HG02798 (cell line): ENCODE measurements at regions not wholly inside any gene's neighbourhood (a gene's known extent, or its start where the extent isn't known, plus 50 kb on each side); places are given as distances from the start of the nearest gene placed in this dataset.
"Not testable (repeated sequence)": the region's sequence is repeated elsewhere in the genome, so short reads cannot be mapped to it uniquely, and the experiment has no call there.

ENCODE experiments used
- ATAC-seq: cut with Tn5 transposase; IDR thresholded peaks from one replicate; pipeline ENCODE4 v1.9.1; 2021; ENCODE audit warnings: mild to moderate bottlenecking; ENCODE audit not compliant: unreplicated experiment, poor library complexity

- ATAC-seq, result no peak
These were observed 227.2 kb upstream of the FAM3C start for GRCh38 chr7:121623130-121623872.

GRCh38 chr7:121621937-121622336 is 225.8 kb upstream of the FAM3C start:
- no peak for ATAC-seq

- no peak for ATAC-seq
These were observed 225.0 kb upstream of the FAM3C start for GRCh38 chr7:121620953-121621606.

- no peak for ATAC-seq
These were observed 224.1 kb upstream of the FAM3C start for GRCh38 chr7:121620206-121620605.

- no peak for ATAC-seq
These were observed 222.1 kb upstream of the FAM3C start for GRCh38 chr7:121618182-121618581.

GRCh38 chr7:121610243-121610642 is 214.1 kb upstream of the FAM3C start:
- ATAC-seq, result no peak

- ATAC-seq, result no peak
These were observed 213.1 kb upstream of the FAM3C start for GRCh38 chr7:121609208-121609607.

GRCh38 chr7:121608785-121609184 is 212.7 kb upstream of the FAM3C start:
- ATAC-seq, result no peak

GRCh38 chr7:121608183-121608582 is 212.1 kb upstream of the FAM3C start:
- ATAC-seq, result not testable (repeated sequence)

- no peak for ATAC-seq
These were observed 209.2 kb upstream of the FAM3C start for GRCh38 chr7:121605317-121605680.

GRCh38 chr7:121604627-121605316 is 208.7 kb upstream of the FAM3C start:
- no peak for ATAC-seq

- ATAC-seq, result no peak
These were observed 207.8 kb upstream of the FAM3C start for GRCh38 chr7:121603886-121604285.

- ATAC-seq, result no peak
These were observed 203.8 kb upstream of the FAM3C start for GRCh38 chr7:121599887-121600286.

GRCh38 chr7:121595758-121596696 is 199.9 kb upstream of the FAM3C start:
- ATAC-seq, result no peak

GRCh38 chr7:121591926-121592325 is 195.8 kb upstream of the FAM3C start:
- no peak for ATAC-seq

GRCh38 chr7:121587435-121587834 is 191.3 kb upstream of the FAM3C start:
- ATAC-seq, result no peak

- ATAC-seq, result no peak
These were observed 186.2 kb upstream of the FAM3C start for GRCh38 chr7:121582258-121582657.

GRCh38 chr7:121579639-121580038 is 183.5 kb upstream of the FAM3C start:
- ATAC-seq, result no peak

- ATAC-seq, result no peak
These were observed 182.6 kb upstream of the FAM3C start for GRCh38 chr7:121578669-121579068.

GRCh38 chr7:121576148-121576917 is 180.2 kb upstream of the FAM3C start:
- ATAC-seq, result no peak
